A549 (cell line): ENCODE measurements at regions not wholly inside any gene's neighbourhood (a gene's known extent, or its start where the extent isn't known, plus 50 kb on each side); places are given as distances from the start of the nearest gene placed in this dataset.

Experiments
- ATAC-seq, 2 experiments: fragments of 200-7000 bp in 1 of 2; fragments of >200 bp in 1 of 2; cut with Nextera tagmentation in 1 of 2; cut with Tn5 transposase in 1 of 2; 3 replicates each; pipeline versions ENCODE4 v1.8.0 to v1.9.1; 2018 to 2020; ENCODE audit warnings: mild to moderate bottlenecking in 1 of 2, moderate library complexity in 1 of 2
- CTCF ChIA-PET: fragments of 300-600 bp; sonication (Branson Sonifier 250); formaldehyde crosslinking; extraction: SDS; loops from one replicate; lab custom pipeline; 2021; ENCODE audit warnings: antibody characterized with exemption, inconsistent platforms; lab: Yijun Ruan, JAX
- POLR2A ChIA-PET: fragments of 350-600 bp; formaldehyde crosslinking; extraction: SDS; loops from one replicate; lab custom pipeline; 2021; ENCODE audit warnings: antibody characterized with exemption, inconsistent platforms; lab: Yijun Ruan, JAX
- DNase-seq, 2 experiments: peaks; one replicate each; pipeline versions ENCODE4 v3.0.0 to v3.0.0-alpha.2; 2011 to 2016; ENCODE audit warnings: low read depth in 1 of 2, low spot score in 1 of 2
- FAIRE-seq: peaks from 2 replicates; lab custom pipeline; 2011; peaks lifted over from hg19 to GRCh38; lab: Jason Lieb, UNC
- H3K27ac ChIP-seq, 2 experiments: fragments of >200 bp; sonication (Bioruptor Twin); formaldehyde crosslinking; 3 replicates each; pipeline ENCODE4 v1.5.1; 2016 to 2017
- H3K4me1 ChIP-seq: fragments of >200 bp; sonication (Bioruptor Twin); formaldehyde crosslinking; 3 replicates; pipeline ENCODE4 v1.6.1; 2016
- H3K4me2 ChIP-seq: fragments of >200 bp; sonication (Bioruptor Twin); formaldehyde crosslinking; 3 replicates; pipeline ENCODE4 v1.6.1; 2016
- H3K4me3 ChIP-seq: fragments of >200 bp; sonication (Bioruptor Twin); formaldehyde crosslinking; 3 replicates; pipeline ENCODE4 v1.5.1; 2016
- H3K9me3 ChIP-seq: fragments of >200 bp; sonication (Bioruptor Twin); formaldehyde crosslinking; 3 replicates; pipeline ENCODE4 v1.6.1; 2016
- ATOH8 ChIP-seq: fragments of 250-450 bp; sonication (Bioruptor Pico); IDR thresholded peaks from 2 replicates; pipeline ENCODE4 v1.5.0; 2020; ENCODE audit warnings: low read depth, mild to moderate bottlenecking, moderate library complexity
- BHLHE40 ChIP-seq: IDR thresholded peaks from 2 replicates; pipeline ENCODE4 v1.6.1; 2012; ENCODE audit warnings: low read depth, low read length, inconsistent platforms
- CBX2 ChIP-seq: fragments of 200-600 bp; sonication (generic); IDR thresholded peaks from 2 replicates; pipeline ENCODE4 v1.6.1; 2016; ENCODE audit warnings: low read depth, mild to moderate bottlenecking, borderline replicate concordance
- CBX8 ChIP-seq: fragments of 200-600 bp; sonication (generic); IDR thresholded peaks from 2 replicates; pipeline ENCODE4 v1.6.1; 2016
- EHMT2 ChIP-seq: fragments of 200-600 bp; sonication (generic); IDR thresholded peaks from 2 replicates; pipeline ENCODE4 v1.6.1; 2016; ENCODE audit warnings: antibody characterized with exemption, low read depth, mild to moderate bottlenecking, moderate library complexity
- ESRRA ChIP-seq: fragments of 150-350 bp; IDR thresholded peaks from 2 replicates; pipeline ENCODE4 v1.6.1; 2014; ENCODE audit warnings: mild to moderate bottlenecking, low read length, borderline replicate concordance
- FOSB ChIP-seq: fragments of 250-450 bp; sonication (Bioruptor Pico); IDR thresholded peaks from 2 replicates; pipeline ENCODE4 v1.5.0; 2020; ENCODE audit warnings: mild to moderate bottlenecking, moderate library complexity
- HDAC2 ChIP-seq: fragments of 200-600 bp; sonication (generic); IDR thresholded peaks from 2 replicates; pipeline ENCODE4 v1.6.1; 2016
- HOXB13 ChIP-seq: fragments of 250-450 bp; sonication (Bioruptor Pico); IDR thresholded peaks from 2 replicates; pipeline ENCODE4 v1.5.0; 2020; ENCODE audit warnings: low read depth, mild to moderate bottlenecking, moderate library complexity
- JUNB ChIP-seq: fragments of >200 bp; sonication (Bioruptor Twin); formaldehyde crosslinking; IDR thresholded peaks from 2 replicates; pipeline ENCODE4 v1.6.1; 2016
- KDM1A ChIP-seq: fragments of 200-600 bp; sonication (generic); IDR thresholded peaks from 2 replicates; pipeline ENCODE4 v1.6.1; 2016; ENCODE audit warnings: low read depth, mild to moderate bottlenecking
- MYC ChIP-seq: IDR thresholded peaks from 2 replicates; pipeline ENCODE4 v1.6.1; 2012; ENCODE audit warnings: mild to moderate bottlenecking, inconsistent platforms, low read length, improper control_type of control experiment, borderline replicate concordance
- NR3C1 ChIP-seq: fragments of >200 bp; sonication (Bioruptor Twin); formaldehyde crosslinking; IDR thresholded peaks from 3 replicates; pipeline ENCODE4 v1.6.1; 2017
- PBX3 ChIP-seq: IDR thresholded peaks from 2 replicates; pipeline ENCODE4 v1.6.1; 2012
- PHF8 ChIP-seq: fragments of 200-600 bp; sonication (generic); IDR thresholded peaks from 2 replicates; pipeline ENCODE4 v1.6.1; 2016; ENCODE audit warnings: low read depth, mild to moderate bottlenecking, antibody characterized with exemption, moderate library complexity, borderline replicate concordance
- POLR2A ChIP-seq: IDR thresholded peaks from 2 replicates; pipeline ENCODE4 v1.6.1; 2012; ENCODE audit warnings: mild to moderate bottlenecking, low read length
- RARB ChIP-seq: fragments of 250-450 bp; sonication (Bioruptor Pico); IDR thresholded peaks from 2 replicates; pipeline ENCODE4 v1.8.0; 2021; ENCODE audit warnings: mild to moderate bottlenecking, moderate library complexity
- RNF2 ChIP-seq: fragments of 200-600 bp; sonication (generic); IDR thresholded peaks from 2 replicates; pipeline ENCODE4 v1.6.1; 2016; ENCODE audit warnings: low read depth, mild to moderate bottlenecking, antibody characterized with exemption, moderate library complexity, borderline replicate concordance
- TP53 ChIP-seq: fragments of 250-450 bp; sonication (Bioruptor Pico); IDR thresholded peaks from 2 replicates; pipeline ENCODE4 v1.5.0; 2021; ENCODE audit warnings: mild to moderate bottlenecking, moderate library complexity
- USF2 ChIP-seq: fragments of 450-650 bp; IDR thresholded peaks from 2 replicates; pipeline ENCODE4 v1.6.1; 2014; ENCODE audit warnings: antibody characterized with exemption
- ZFP36 ChIP-seq: fragments of 450-650 bp; IDR thresholded peaks from 2 replicates; pipeline ENCODE4 v1.6.1; 2014; ENCODE audit warnings: borderline replicate concordance; ENCODE audit not compliant: partially characterized antibody
- ZSCAN20 ChIP-seq: fragments of 250-450 bp; sonication (Bioruptor Pico); IDR thresholded peaks from 2 replicates; pipeline ENCODE4 v1.8.0; 2022; ENCODE audit warnings: mild to moderate bottlenecking, moderate library complexity
- WGBS: methylation state at CpG from one replicate; pipeline ENCODE4 v1.1.6; 2017; ENCODE audit errors: missing lambda C conversion rate; 5-methylcytosine and 5-hydroxymethylcytosine counted together

GRCh38 chr1:117699953-117700352 is 94.1 kb downstream of the TENT5C start:
- FAIRE-seq: no peak
- POLR2A ChIA-PET: no interaction called here
- DNase-seq: no peak

GRCh38 chr1:117702654-117703053 is 96.8 kb downstream of the TENT5C start:
- POLR2A ChIA-PET: no interaction called here

More at GRCh38 chr1:117699953-117700352, 94.1 kb downstream of the TENT5C start:
- Histone ChIP-seq H3K4me3 (no peak overlapping the region), H3K27ac (no peak overlapping the region), H3K4me2 (no peak overlapping the region), H3K9me3 (no peaks in the 10 kb centered on the region), H3K4me1 (no peaks in the 10 kb centered on the region)
- TF ChIP-seq BHLHE40 (no peak), ATOH8 (no peak)
- CTCF ChIA-PET: no interaction called here
- ATAC-seq: no peak

GRCh38 chr1:117707371-117707770 is 101.5 kb downstream of the TENT5C start:
- Histone ChIP-seq H3K27ac (no peak overlapping the region), H3K9me3 (no peaks in the 10 kb centered on the region), H3K4me1 (no peaks in the 10 kb centered on the region)
- FAIRE-seq: no peak
- no peak for TF ChIP-seq TP53 (CRISPR knock-in tag)
- TF ChIP-seq JUNB: no peak
- TF ChIP-seq, all 56 proteins: peak for 0
- H3K4me3 ChIP-seq: no peak overlapping the region
- DNase-seq (no peak), ATAC-seq (no peak)
- CTCF ChIA-PET: interaction anchor here (0.7 to 1.3 kb wide), 3 partner anchors 13 to 305 kb away, joined by 3 to 5 read pairs (median 4); no protein-coding TSS in a partner anchor
- H3K4me2 ChIP-seq: no peak overlapping the region
- POLR2A ChIA-PET: no interaction called here

More at GRCh38 chr1:117702654-117703053, 96.8 kb downstream of the TENT5C start:
- H3K4me2 ChIP-seq: no peak overlapping the region
- WGBS: 18% methylated on average over 3 of the region's 3 CpGs
- H3K27ac ChIP-seq: no peak overlapping the region
- CTCF ChIA-PET: no interaction called here
- H3K4me3 ChIP-seq: no peak overlapping the region
- no peak for DNase-seq
- FAIRE-seq: no peak
- TF ChIP-seq HOXB13 (no peak), FOSB (CRISPR knock-in tag) (no peak), CBX2 (no peak), KDM1A (no peak), EHMT2 (no peak), CBX8 (no peak), PHF8 (no peak), POLR2A (no peak), PBX3 (no peak), HDAC2 (no peak), USF2 (no peak), ZFP36 (no peak), MYC (no peak), ESRRA (no peak), ZSCAN20 (CRISPR knock-in tag) (no peak), RNF2 (no peak), NR3C1 (no peak), RARB (CRISPR knock-in tag) (no peak)
- ATAC-seq: no peak
- no peaks in the 10 kb centered on the region for H3K9me3 ChIP-seq
- no peaks in the 10 kb centered on the region for H3K4me1 ChIP-seq
